A673 (cell line): ENCODE measurements at regions not wholly inside any gene's neighbourhood (a gene's known extent, or its start where the extent isn't known, plus 50 kb on each side); places are given as distances from the start of the nearest gene placed in this dataset.

Source experiments
- BruUV-seq: library from RNA; stranded (reverse); fragments of 400-500 nt; replicated peaks from 2 replicates; lab custom pipeline; 2021; lab: Mats Ljungman, UMichigan
- CTCF ChIA-PET: fragments of 300-600 bp; sonication (Branson Sonifier 250); formaldehyde crosslinking; loops from one replicate; lab custom pipeline; 2022; ENCODE audit warnings: antibody characterized with exemption; lab: Charles Lee
- POLR2A ChIA-PET: fragments of 300-600 bp; sonication (Branson Sonifier 250); formaldehyde crosslinking; loops from one replicate; lab custom pipeline; 2022; ENCODE audit warnings: antibody characterized with exemption; ENCODE audit not compliant: low non-redundant PET; lab: Charles Lee
- DNase-seq: peaks from one replicate; pipeline ENCODE4 v3.0.0-alpha.2; 2015; ENCODE audit warnings: low spot score
- H3K27ac ChIP-seq: fragments of 200-600 bp; sonication (generic); 2 replicates; pipeline ENCODE4 v1.5.1; 2016; ENCODE audit warnings: mixed run types, low read depth, mild to moderate bottlenecking, mixed read lengths, antibody characterized with exemption, low read length; ENCODE audit not compliant: poor library complexity, severe bottlenecking
- H3K27me3 ChIP-seq: fragments of 200-600 bp; sonication (generic); replicated peaks from 2 replicates; pipeline ENCODE4 v1.6.1; 2017; ENCODE audit warnings: mixed run types, low read depth, mild to moderate bottlenecking, mixed read lengths, antibody characterized with exemption, low read length; ENCODE audit not compliant: insufficient read depth, poor library complexity
- H3K36me3 ChIP-seq: fragments of 200-600 bp; sonication (generic); 2 replicates; pipeline ENCODE4 v1.6.1; 2016; ENCODE audit warnings: mixed run types, mild to moderate bottlenecking, mixed read lengths, antibody characterized with exemption, low read length; ENCODE audit not compliant: insufficient read depth, poor library complexity, severe bottlenecking
- H3K4me1 ChIP-seq: fragments of 200-600 bp; sonication (generic); 2 replicates; pipeline ENCODE4 v1.6.1; 2017; ENCODE audit warnings: mixed run types, mild to moderate bottlenecking, mixed read lengths, antibody characterized with exemption, low read length; ENCODE audit not compliant: insufficient read depth, poor library complexity, severe bottlenecking
- H3K4me3 ChIP-seq: fragments of 200-600 bp; sonication (generic); 2 replicates; pipeline ENCODE4 v1.5.1; 2016; ENCODE audit warnings: low read depth, mixed run types, mild to moderate bottlenecking, mixed read lengths, low read length; ENCODE audit not compliant: poor library complexity, severe bottlenecking
- H3K9me3 ChIP-seq: fragments of 200-600 bp; sonication (generic); 2 replicates; pipeline ENCODE4 v1.6.1; 2016; ENCODE audit warnings: mixed run types, low read depth, mild to moderate bottlenecking, mixed read lengths, antibody characterized with exemption, low read length; ENCODE audit not compliant: poor library complexity, severe bottlenecking
- CTCF ChIP-seq: fragments of 300-800, 200-600 bp; sonication (generic); conservative IDR thresholded peaks from 2 replicates; pipeline ENCODE4 v1.5.1; 2017; ENCODE audit warnings: low read depth, mild to moderate bottlenecking, antibody characterized with exemption, low read length, moderate library complexity, mixed read lengths
- EZH2 ChIP-seq: fragments of 200-600 bp; sonication (generic); IDR thresholded peaks from 2 replicates; pipeline ENCODE4 v1.6.1; 2017; ENCODE audit warnings: borderline replicate concordance, low read depth, mild to moderate bottlenecking, mixed read lengths, antibody characterized with exemption, low read length; ENCODE audit not compliant: poor library complexity, severe bottlenecking
- intact Hi-C: fragments of 100-400 bp; cut with micrococcal nuclease; formaldehyde crosslinking; loops from one replicate; pipeline ENCODE4 v1.10.0; 2022; ENCODE audit not compliant: unreplicated experiment

DNA sequence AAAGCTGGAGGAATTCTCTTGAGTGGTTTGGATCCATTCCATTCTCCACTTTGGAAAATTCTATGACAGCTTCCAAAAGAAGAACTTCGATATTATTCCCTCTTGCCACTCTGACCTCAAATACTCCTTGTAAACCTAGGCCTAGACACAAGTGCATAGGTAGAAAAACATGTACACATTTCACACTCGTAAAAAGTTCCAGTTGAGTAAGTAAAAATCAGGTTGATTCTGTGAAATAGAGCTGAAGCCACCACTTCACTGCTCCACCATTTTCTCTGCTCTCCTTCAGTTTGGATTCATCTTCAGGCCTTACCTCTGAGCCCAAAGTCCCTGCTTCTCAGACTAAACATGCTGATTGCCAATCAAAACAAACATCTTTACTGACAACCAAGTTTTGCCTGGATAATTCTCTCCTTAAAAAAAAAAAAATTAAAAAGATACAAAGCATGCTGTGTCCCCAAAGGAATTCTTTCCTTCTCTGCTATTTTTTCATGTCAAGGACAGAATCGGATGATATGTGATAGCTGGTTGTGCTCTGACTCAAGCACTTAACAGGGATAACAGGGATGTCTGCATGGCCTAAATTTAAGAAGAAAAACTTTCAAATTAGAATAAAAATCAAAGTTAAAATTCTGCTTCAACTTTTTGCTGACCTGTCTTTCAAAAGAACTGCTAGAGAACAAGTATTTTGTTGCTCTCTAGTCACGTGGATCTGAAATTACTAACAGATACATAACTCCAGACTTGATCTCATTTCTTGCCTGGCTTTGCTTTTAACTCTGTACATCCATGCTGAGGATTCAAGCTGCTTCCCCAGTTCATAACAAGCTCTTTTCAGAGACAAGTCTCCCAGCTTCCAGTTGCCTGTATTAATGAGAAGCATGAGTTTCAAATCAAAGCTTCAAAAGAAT, 420.9 kb upstream of the INTU start:
- Histone ChIP-seq H3K4me1 (peaks cover 7% of the 10 kb centered on the region), H3K27me3 (no peaks in the 10 kb centered on the region), H3K36me3 (no peaks in the 10 kb centered on the region), H3K27ac (no peak overlapping the region), H3K4me3 (no peak overlapping the region), H3K9me3 (no peaks in the 10 kb centered on the region)
- intact Hi-C loops, result no loop called here
- no peak for TF ChIP-seq EZH2
- no peak for TF ChIP-seq CTCF
- no TSS peak for BruUV-seq
- CTCF ChIA-PET, result no interaction called here
- POLR2A ChIA-PET, result no interaction called here
- DNase-seq, result no peak

- Histone ChIP-seq H3K36me3 (no peaks in the 10 kb centered on the region), H3K27ac (no peak overlapping the region), H3K4me1 (peaks cover 7% of the 10 kb centered on the region), H3K4me3 (no peak overlapping the region), H3K9me3 (no peaks in the 10 kb centered on the region), H3K27me3 (no peaks in the 10 kb centered on the region)
- CTCF ChIA-PET, result no interaction called here
- no peak for TF ChIP-seq EZH2
- TF ChIP-seq CTCF, result no peak
- intact Hi-C loops, result no loop called here
- BruUV-seq, result no TSS peak
- POLR2A ChIA-PET, result no interaction called here
- no peak for DNase-seq
Measured at GRCh38 chr4:127212701-127213100, 420.1 kb upstream of the INTU start.

- intact Hi-C loops, result no loop called here
- DNase-seq, result no peak
- POLR2A ChIA-PET, result no interaction called here
Measured at GRCh38 chr4:127214016-127214415, 418.7 kb upstream of the INTU start.

More at GRCh38 chr4:127214016-127214415, 418.7 kb upstream of the INTU start:
- Histone ChIP-seq H3K27ac (no peak overlapping the region), H3K4me3 (no peak overlapping the region), H3K27me3 (no peaks in the 10 kb centered on the region), H3K9me3 (no peaks in the 10 kb centered on the region), H3K4me1 (peaks cover 7% of the 10 kb centered on the region), H3K36me3 (no peaks in the 10 kb centered on the region)
- BruUV-seq, result no TSS peak
- CTCF ChIA-PET, result no interaction called here
- no peak for TF ChIP-seq CTCF
- TF ChIP-seq EZH2, result no peak
